ENCODE measurements at regions not wholly inside any gene's neighbourhood (a gene's known extent, or its start where the extent isn't known, plus 50 kb on each side); places are given as distances from the start of the nearest gene placed in this dataset.
"Not testable (repeated sequence)": the region's sequence is repeated elsewhere in the genome, so short reads cannot be mapped to it uniquely, and the experiment has no call there.

GRCh38 chr4:85165808-85166207 is 199.3 kb upstream of the WDFY3 start:
- no peak for DNase-seq (ENCODE audit: low read depth, low spot score)

- DNase-seq (ENCODE audit: low read depth, low spot score), result no peak
Observed at GRCh38 chr4:85166318-85166717, 199.8 kb upstream of the WDFY3 start.

GRCh38 chr4:85168234-85168834 is 201.8 kb upstream of the WDFY3 start:
- no peak for DNase-seq (ENCODE audit: low read depth, low spot score)

- DNase-seq (ENCODE audit: low read depth, low spot score), result no peak
Observed at GRCh38 chr4:85170241-85170640, 203.8 kb upstream of the WDFY3 start.

GRCh38 chr4:85175190-85175589 is 208.7 kb upstream of the WDFY3 start:
- no peak for DNase-seq (ENCODE audit: low read depth, low spot score)

GRCh38 chr4:85177092-85177491 is 210.6 kb upstream of the WDFY3 start:
- no peak for DNase-seq (ENCODE audit: low read depth, low spot score)

GRCh38 chr4:85177679-85178078 is 211.2 kb upstream of the WDFY3 start:
- no peak for DNase-seq (ENCODE audit: low read depth, low spot score)

GRCh38 chr4:85180533-85180932 is 214.0 kb upstream of the WDFY3 start:
- no peak for DNase-seq (ENCODE audit: low read depth, low spot score)

GRCh38 chr4:85187106-85187505 is 220.6 kb upstream of the WDFY3 start:
- no peak for DNase-seq (ENCODE audit: low read depth, low spot score)

- DNase-seq (ENCODE audit: low read depth, low spot score), result not testable (repeated sequence)
Observed at GRCh38 chr4:85196015-85196414, 229.5 kb upstream of the WDFY3 start.

- no peak for DNase-seq (ENCODE audit: low read depth, low spot score)
Observed at GRCh38 chr4:85200106-85200505, 233.6 kb upstream of the WDFY3 start.

- DNase-seq (ENCODE audit: low read depth, low spot score), result no peak
Observed at GRCh38 chr4:85209161-85209560, 242.7 kb upstream of the WDFY3 start.

- no peak for DNase-seq (ENCODE audit: low read depth, low spot score)
Observed at GRCh38 chr4:85210353-85210752, 243.9 kb upstream of the WDFY3 start.

- DNase-seq (ENCODE audit: low read depth, low spot score), result not testable (repeated sequence)
Observed at GRCh38 chr4:85216571-85216970, 250.1 kb upstream of the WDFY3 start.

GRCh38 chr4:85218756-85219155 is 252.3 kb upstream of the WDFY3 start:
- DNase-seq (ENCODE audit: low read depth, low spot score), result no peak

- DNase-seq (ENCODE audit: low read depth, low spot score), result no peak
Observed at GRCh38 chr4:85221606-85222005, 253.3 kb upstream of the ARHGAP24 start.

GRCh38 chr4:85222561-85222960 is 252.4 kb upstream of the ARHGAP24 start:
- DNase-seq (ENCODE audit: low read depth, low spot score), result no peak

GRCh38 chr4:85228264-85228663 is 246.7 kb upstream of the ARHGAP24 start:
- DNase-seq (ENCODE audit: low read depth, low spot score), result no peak

GRCh38 chr4:85233516-85233915 is 241.4 kb upstream of the ARHGAP24 start:
- no peak for DNase-seq (ENCODE audit: low read depth, low spot score)

GRCh38 chr4:85243857-85244256 is 231.1 kb upstream of the ARHGAP24 start:
- DNase-seq (ENCODE audit: low read depth, low spot score), result no peak

- DNase-seq (ENCODE audit: low read depth, low spot score), result no peak
Observed at GRCh38 chr4:85244638-85245037, 230.3 kb upstream of the ARHGAP24 start.

GRCh38 chr4:85246055-85246454 is 228.9 kb upstream of the ARHGAP24 start:
- DNase-seq (ENCODE audit: low read depth, low spot score), result no peak

- DNase-seq (ENCODE audit: low read depth, low spot score), result no peak
Observed at GRCh38 chr4:85250852-85251251, 224.1 kb upstream of the ARHGAP24 start.

- DNase-seq (ENCODE audit: low read depth, low spot score), result no peak
Observed at GRCh38 chr4:85257817-85258370, 217.1 kb upstream of the ARHGAP24 start.

Data from smooth muscle cell of the brain vasculature (primary cell).